ENCODE measurements at regions not wholly inside any gene's neighbourhood (a gene's known extent, or its start where the extent isn't known, plus 50 kb on each side); places are given as distances from the start of the nearest gene placed in this dataset.
"Not testable (repeated sequence)": the region's sequence is repeated elsewhere in the genome, so short reads cannot be mapped to it uniquely, and the experiment has no call there.

DNA sequence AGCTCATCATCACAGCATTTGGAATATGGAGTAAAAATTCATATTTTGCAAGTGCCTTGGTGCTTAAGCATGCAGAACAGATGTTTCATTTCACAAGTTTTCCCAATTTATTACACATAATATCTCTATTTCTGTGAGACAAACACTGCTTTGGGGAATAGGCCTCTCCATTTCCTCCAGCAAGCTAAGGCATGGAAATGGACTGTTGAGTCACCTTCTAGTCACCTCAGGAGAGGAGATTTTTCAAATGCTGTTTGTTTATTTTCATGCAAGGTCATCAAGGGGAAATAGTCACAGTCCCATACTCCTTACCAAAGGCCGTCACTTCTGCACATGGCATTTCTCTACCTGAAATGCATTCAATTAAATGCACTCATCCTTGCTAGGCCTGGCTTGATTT is 57.4 kb upstream of the NUTM2D start:
- not testable (repeated sequence) for DNase-seq (ENCODE audit: low read depth); H3K4me3 ChIP-seq (ENCODE audit: low read depth, low read length)

DNA sequence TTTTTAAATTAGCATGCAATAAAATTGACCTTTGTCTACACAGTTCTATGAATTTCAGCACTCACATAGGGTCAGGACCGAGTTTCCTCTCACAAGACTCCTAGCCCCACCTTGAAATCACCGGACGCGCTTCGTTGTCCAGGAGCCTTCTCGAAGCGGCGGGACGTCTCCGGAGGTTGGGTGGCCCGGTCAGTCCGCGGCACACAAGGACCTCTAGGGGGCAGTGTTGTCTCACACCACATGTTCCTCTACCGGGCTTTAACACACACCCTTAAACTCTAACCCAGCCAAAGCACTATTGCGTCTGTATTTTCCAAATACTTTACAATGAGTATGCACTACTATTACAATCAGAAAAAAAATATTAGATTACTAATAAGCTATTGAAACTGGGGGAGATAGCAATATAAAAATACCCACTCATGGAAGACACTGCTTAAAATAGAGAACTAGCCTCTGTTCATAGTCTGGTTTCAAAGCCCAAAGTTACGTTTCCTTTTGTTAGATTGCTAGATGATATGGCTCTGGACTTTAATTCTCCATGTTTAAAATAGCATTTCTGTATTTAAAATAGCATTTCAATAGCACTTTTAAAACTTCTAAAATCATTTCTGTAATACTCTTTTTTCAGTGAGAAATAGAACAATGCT is 56.0 kb upstream of the NUTM2D start:
- TF ChIP-seq, protein P1, sequence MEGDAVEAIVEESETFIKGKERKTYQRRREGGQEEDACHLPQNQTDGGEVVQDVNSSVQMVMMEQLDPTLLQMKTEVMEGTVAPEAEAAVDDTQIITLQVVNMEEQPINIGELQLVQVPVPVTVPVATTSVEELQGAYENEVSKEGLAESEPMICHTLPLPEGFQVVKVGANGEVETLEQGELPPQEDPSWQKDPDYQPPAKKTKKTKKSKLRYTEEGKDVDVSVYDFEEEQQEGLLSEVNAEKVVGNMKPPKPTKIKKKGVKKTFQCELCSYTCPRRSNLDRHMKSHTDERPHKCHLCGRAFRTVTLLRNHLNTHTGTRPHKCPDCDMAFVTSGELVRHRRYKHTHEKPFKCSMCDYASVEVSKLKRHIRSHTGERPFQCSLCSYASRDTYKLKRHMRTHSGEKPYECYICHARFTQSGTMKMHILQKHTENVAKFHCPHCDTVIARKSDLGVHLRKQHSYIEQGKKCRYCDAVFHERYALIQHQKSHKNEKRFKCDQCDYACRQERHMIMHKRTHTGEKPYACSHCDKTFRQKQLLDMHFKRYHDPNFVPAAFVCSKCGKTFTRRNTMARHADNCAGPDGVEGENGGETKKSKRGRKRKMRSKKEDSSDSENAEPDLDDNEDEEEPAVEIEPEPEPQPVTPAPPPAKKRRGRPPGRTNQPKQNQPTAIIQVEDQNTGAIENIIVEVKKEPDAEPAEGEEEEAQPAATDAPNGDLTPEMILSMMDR (IDR thresholded peaks at IDR 0.05; ENCODE audit: low read depth, low read length, missing control alignments) = peak; percentile 7
- not testable (repeated sequence) for DNase-seq (ENCODE audit: low read depth); H3K4me3 ChIP-seq (ENCODE audit: low read depth, low read length)

DNA sequence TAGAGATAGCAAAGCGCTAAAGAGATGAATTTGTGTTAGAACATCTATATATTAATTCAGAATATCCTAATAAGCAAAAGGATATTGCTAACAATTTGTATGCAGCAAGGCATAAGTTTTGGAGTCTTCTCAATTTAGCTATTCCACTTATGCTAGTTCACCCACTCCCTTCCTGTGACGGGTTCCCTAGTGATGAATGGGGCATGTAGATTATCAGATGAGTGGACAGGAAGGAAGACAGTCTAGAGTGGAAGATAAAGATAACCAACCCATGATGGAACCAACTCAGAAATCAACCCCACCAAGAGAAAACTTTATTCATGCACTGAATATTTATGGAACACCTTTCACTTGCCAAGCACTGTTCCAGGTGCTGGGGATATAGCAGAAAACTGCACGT is 55.4 kb upstream of the NUTM2D start:
- DNase-seq (ENCODE audit: low read depth); H3K4me3 ChIP-seq (ENCODE audit: low read depth, low read length): not testable (repeated sequence)

DNA sequence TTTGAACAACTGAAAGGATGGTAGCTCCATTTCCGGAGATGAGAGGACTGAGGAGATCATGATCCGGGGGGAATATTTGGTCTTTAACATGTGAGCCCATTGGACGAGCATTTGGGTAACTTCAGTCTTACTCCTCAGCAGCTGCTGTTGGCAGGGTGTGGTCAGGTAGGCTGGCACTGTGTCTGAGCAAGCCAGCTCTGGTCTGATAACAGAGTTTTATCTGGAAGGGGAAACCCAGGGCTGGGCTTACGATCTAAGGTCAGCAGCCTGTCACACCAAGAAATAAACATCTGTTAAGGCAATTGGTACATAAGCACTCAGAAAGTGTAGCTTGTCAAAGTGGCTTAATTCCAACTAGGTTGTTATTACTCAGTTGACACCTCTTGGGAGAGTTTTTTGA is 53.8 kb upstream of the NUTM2D start:
- not testable (repeated sequence) for DNase-seq (ENCODE audit: low read depth); H3K4me3 ChIP-seq (ENCODE audit: low read depth, low read length)

DNA sequence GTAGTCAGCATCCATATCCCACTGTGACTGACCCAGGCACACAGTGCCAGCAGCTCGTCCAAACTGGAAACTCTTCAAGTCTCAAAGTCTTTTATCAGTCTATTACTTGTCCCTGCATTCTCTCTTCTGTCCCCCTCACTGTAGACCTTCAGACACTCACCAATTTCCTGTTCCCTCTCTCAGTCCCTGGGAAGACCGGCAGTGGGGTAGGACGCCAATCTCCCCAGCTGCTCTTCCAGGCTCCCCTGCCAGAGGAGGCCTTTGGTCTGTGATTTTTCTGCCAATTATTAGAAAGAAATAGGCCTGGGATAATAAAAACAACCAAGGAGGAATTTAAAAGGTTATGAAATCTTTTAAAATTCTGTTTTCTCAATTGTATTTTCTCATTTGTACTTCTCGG is 50.9 kb upstream of the NUTM2D start:
- H3K4me3 ChIP-seq (ENCODE audit: low read depth, low read length); DNase-seq (ENCODE audit: low read depth): not testable (repeated sequence)

Data from GM12864 (cell line).